ENCODE measurements at regions not wholly inside any gene's neighbourhood (a gene's known extent, or its start where the extent isn't known, plus 50 kb on each side); places are given as distances from the start of the nearest gene placed in this dataset.

DNA sequence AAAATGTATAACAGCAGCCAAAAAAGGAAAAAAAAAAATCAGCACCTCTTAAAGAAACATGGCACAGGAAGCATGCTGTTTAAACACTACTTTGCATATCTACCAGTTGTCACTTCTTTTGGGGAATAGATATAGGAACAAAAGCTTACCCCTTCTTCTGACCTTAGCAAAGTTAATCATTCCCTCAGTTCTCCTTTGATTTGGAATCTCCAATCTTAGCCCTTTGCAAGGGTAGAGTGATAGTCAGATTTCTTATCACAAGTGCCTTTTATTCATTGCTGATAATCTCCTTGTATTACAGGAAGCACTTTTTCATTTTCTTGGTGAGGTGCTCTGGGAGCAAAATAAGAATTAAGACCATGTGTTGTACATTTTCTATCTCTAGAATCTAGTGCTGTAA, 1327.6 kb downstream of the OLFM4 start:
- no peaks in the 10 kb centered on the region for H3K9me3 ChIP-seq
- H3K27ac ChIP-seq = no peak overlapping the region
- no peaks in the 10 kb centered on the region for H3K36me3 ChIP-seq
- no peaks in the 10 kb centered on the region for H3K4me1 ChIP-seq
- ATAC-seq (ENCODE audit: low FRiP score in 2 of 2) (no peak), DNase-seq (no peak)
- H3K27me3 ChIP-seq = no peaks in the 10 kb centered on the region
- TF ChIP-seq POLR2AphosphoS5 (IDR thresholded peaks at IDR 0.05) (no peak), EP300 (IDR thresholded peaks at IDR 0.05) (no peak), POLR2A (IDR thresholded peaks at IDR 0.05) (no peak)
- H3K4me3 ChIP-seq = no peak overlapping the region

DNA sequence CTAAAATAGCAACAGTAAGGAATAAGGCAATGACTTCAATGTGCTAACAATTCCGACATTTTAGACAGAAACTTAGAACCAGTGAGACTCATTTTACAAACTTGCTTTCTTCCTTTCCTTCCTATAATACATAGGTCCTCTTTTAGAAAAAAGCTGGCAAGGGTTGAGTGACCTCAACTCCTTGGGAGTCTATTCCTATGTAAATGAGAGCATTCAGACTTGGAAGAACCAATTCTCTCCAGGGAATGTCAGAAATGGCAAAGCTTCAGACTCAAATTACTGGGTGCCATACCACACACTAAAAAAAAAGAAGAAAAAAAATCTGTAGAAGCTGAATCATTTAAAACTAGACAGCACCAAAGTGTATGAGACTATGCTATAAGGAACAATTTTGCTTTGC, 1328.2 kb downstream of the OLFM4 start:
- TF ChIP-seq EP300 (IDR thresholded peaks at IDR 0.05) (no peak), POLR2A (IDR thresholded peaks at IDR 0.05) (no peak), POLR2AphosphoS5 (IDR thresholded peaks at IDR 0.05) (no peak)
- TF ChIP-seq, protein P1, sequence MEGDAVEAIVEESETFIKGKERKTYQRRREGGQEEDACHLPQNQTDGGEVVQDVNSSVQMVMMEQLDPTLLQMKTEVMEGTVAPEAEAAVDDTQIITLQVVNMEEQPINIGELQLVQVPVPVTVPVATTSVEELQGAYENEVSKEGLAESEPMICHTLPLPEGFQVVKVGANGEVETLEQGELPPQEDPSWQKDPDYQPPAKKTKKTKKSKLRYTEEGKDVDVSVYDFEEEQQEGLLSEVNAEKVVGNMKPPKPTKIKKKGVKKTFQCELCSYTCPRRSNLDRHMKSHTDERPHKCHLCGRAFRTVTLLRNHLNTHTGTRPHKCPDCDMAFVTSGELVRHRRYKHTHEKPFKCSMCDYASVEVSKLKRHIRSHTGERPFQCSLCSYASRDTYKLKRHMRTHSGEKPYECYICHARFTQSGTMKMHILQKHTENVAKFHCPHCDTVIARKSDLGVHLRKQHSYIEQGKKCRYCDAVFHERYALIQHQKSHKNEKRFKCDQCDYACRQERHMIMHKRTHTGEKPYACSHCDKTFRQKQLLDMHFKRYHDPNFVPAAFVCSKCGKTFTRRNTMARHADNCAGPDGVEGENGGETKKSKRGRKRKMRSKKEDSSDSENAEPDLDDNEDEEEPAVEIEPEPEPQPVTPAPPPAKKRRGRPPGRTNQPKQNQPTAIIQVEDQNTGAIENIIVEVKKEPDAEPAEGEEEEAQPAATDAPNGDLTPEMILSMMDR (IDR thresholded peaks at IDR 0.05) = no peak
- DNase-seq = no peak
- Histone ChIP-seq H3K4me1 (no peaks in the 10 kb centered on the region), H3K27ac (no peak overlapping the region), H3K36me3 (no peaks in the 10 kb centered on the region), H3K27me3 (no peaks in the 10 kb centered on the region), H3K4me3 (no peak overlapping the region), H3K9me3 (no peaks in the 10 kb centered on the region)
- WGBS, 2 donors = 66 to 74% methylated on average over 1 of the region's 1 CpG
- no peak for ATAC-seq (ENCODE audit: low FRiP score in 2 of 2)

DNA sequence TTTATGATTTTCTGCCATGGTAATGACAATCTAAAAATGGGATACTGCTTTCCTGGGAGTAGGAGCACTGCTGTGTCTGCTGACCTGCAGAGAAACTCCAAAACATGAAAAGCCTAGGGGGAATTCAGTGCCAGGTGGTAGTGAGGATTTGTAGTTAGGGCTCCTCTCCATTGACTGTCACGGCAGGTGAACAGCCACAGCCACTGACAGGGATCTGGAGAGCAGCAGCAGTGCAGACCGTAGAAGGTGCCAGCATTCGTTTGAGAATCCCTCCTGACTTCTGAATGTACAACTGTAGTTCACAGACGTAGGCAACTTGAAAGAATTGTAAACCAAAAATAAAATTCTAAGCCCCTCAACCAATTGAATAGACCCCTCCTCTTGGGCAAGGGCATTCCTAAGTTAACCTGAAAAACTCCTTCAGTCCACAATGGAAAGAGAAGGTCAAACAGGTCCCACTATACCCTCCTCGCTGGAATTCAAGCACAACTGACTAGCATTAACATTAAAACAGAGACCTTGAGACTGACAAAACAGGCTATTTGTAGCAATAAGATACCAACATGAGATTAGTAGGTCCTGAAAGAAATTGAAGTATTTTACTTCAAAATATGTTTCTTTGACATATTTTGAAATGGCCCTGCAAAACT, 1328.8 kb downstream of the OLFM4 start:
- H3K4me3 ChIP-seq = no peak overlapping the region
- H3K36me3 ChIP-seq = no peaks in the 10 kb centered on the region
- no peaks in the 10 kb centered on the region for H3K4me1 ChIP-seq
- H3K9me3 ChIP-seq = no peaks in the 10 kb centered on the region
- ATAC-seq (ENCODE audit: low FRiP score in 2 of 2) (no peak), DNase-seq (no peak)
- WGBS, 2 donors = 75 to 78% methylated on average over 5 of the region's 5 CpGs
- TF ChIP-seq POLR2AphosphoS5 (IDR thresholded peaks at IDR 0.05) = no peak
- TF ChIP-seq, protein P1 (IDR thresholded peaks at IDR 0.05) = no peak
- no peak for TF ChIP-seq EP300 (IDR thresholded peaks at IDR 0.05)
- TF ChIP-seq POLR2A (IDR thresholded peaks at IDR 0.05) = no peak
- H3K27me3 ChIP-seq = no peaks in the 10 kb centered on the region
- H3K27ac ChIP-seq = no peak overlapping the region

DNA sequence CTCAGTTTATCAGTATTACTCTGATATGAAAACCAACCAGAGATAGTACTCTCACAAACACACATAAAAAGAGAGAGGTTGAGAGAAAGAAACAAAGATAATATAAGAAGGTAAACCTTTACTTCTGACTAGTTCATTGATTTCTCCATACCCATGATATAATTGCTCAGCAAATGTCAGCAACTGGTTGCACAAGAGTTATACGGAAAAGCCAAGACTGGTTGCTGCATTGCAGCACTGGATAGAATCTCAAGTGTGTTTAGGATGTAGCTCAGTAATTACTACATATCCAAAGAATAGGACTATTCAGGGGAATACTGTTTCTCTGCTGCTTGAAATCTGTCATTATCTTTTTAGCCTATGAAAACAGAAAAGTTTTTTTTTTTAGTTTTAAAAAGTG, 1332.8 kb downstream of the OLFM4 start:
- DNase-seq (no peak), ATAC-seq (ENCODE audit: low FRiP score in 2 of 2) (no peak)
- Histone ChIP-seq H3K27ac (no peak overlapping the region), H3K4me1 (no peaks in the 10 kb centered on the region), H3K4me3 (no peak overlapping the region), H3K36me3 (no peaks in the 10 kb centered on the region), H3K27me3 (no peaks in the 10 kb centered on the region), H3K9me3 (no peaks in the 10 kb centered on the region)
- TF ChIP-seq EP300 (IDR thresholded peaks at IDR 0.05) (no peak), POLR2AphosphoS5 (IDR thresholded peaks at IDR 0.05) (no peak), POLR2A (IDR thresholded peaks at IDR 0.05) (no peak)
- TF ChIP-seq, protein P1 (IDR thresholded peaks at IDR 0.05) = no peak
- WGBS, 2 donors = 82 to 88% methylated on average over 1 of the region's 1 CpG

DNA sequence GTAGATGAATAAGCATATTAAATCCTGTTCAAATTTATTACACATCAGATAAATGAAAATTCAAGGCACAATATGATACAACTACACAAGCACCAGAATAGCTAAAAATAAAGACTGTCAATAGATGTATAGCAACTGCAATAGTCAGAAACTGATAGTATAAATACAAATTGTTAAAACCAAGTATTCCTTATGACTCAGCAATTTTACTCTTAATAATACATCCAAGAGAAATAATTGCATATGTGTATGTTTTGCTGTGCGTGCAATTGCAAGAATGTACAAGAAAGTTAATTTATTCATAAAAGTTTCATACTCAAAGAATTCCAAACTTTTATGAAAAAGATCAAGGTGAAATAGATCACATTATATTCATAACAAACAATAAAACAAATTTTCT, 1338.1 kb downstream of the OLFM4 start:
- WGBS, 2 donors = 89 to 93% methylated on average over 1 of the region's 1 CpG
- ATAC-seq (ENCODE audit: low FRiP score in 2 of 2) (no peak), DNase-seq (no peak)
- no peaks in the 10 kb centered on the region for H3K27me3 ChIP-seq
- H3K9me3 ChIP-seq = no peaks in the 10 kb centered on the region
- H3K36me3 ChIP-seq = no peaks in the 10 kb centered on the region
- no peak overlapping the region for H3K27ac ChIP-seq
- no peak for TF ChIP-seq POLR2AphosphoS5 (IDR thresholded peaks at IDR 0.05)
- H3K4me1 ChIP-seq = no peaks in the 10 kb centered on the region
- H3K4me3 ChIP-seq = no peak overlapping the region

DNA sequence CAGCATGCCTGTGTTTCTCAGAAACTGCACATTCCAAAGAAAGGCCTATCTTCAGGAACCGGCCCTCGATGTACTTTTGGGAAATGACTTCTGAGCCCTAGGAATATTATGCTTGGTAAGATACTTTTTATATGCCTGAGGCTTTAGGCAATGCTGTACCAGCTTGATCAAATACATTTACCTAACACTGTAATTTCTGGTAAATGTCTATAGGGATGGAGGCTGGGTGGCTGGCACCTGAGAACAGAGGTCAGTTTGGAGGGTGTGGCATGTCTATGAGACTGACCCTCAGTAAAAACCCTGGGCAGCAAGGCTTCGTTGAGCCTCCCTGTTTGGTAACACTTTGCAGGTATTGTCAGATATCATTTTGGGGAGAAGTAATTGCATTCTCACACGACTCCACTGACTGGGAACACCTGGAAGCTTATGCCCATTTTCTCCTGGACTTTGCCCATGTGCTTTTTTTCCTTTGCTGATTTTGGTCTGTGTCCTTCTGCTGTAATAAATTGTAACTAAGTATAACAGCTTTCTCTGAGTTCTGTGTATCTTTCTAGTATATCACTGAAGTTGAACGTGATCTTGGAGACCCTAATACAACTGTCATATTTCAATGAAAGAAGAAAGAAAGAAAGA, 1339.1 kb downstream of the OLFM4 start:
- ATAC-seq (ENCODE audit: low FRiP score in 2 of 2) (no peak), DNase-seq (no peak)
- H3K36me3 ChIP-seq = no peaks in the 10 kb centered on the region
- H3K4me1 ChIP-seq = no peaks in the 10 kb centered on the region
- no peak for TF ChIP-seq POLR2A (IDR thresholded peaks at IDR 0.05)
- TF ChIP-seq EP300 (IDR thresholded peaks at IDR 0.05) = no peak
- TF ChIP-seq, protein P1 (IDR thresholded peaks at IDR 0.05) = no peak
- no peak for TF ChIP-seq POLR2AphosphoS5 (IDR thresholded peaks at IDR 0.05)
- no peaks in the 10 kb centered on the region for H3K27me3 ChIP-seq
- WGBS, 2 donors = 63 to 80% methylated on average over 5 of the region's 5 CpGs
- H3K27ac ChIP-seq = no peak overlapping the region
- H3K9me3 ChIP-seq = no peaks in the 10 kb centered on the region
- no peak overlapping the region for H3K4me3 ChIP-seq
